HepG2 (cell line): ENCODE measurements at regions not wholly inside any gene's neighbourhood (a gene's known extent, or its start where the extent isn't known, plus 50 kb on each side); places are given as distances from the start of the nearest gene placed in this dataset.

Source experiments
- DMAP1 ChIP-seq: IDR thresholded peaks from 2 replicates; pipeline ENCODE4 v1.6.1; 2016
- MTF1 ChIP-seq: sonication (generic); formaldehyde crosslinking; IDR thresholded peaks from 2 replicates; pipeline ENCODE4 v1.5.0; 2020; ENCODE audit warnings: missing genetic modification reagents
- NR2F1 ChIP-seq, 2 experiments: fragments of 450-650 bp in 1 of 2; formaldehyde crosslinking in 1 of 2; IDR thresholded peaks; 2 replicates each; pipeline versions ENCODE4 v1.5.0 to v1.6.1; 2016 to 2020; ENCODE audit warnings: mild to moderate bottlenecking in 1 of 2, missing compliant biosample characterization in 1 of 2, missing genetic modification reagents in 1 of 2, moderate library complexity in 1 of 2
- TEAD3 ChIP-seq: optimal IDR thresholded peaks from 2 replicates; pipeline ENCODE3; 2016; ENCODE audit warnings: borderline replicate concordance
- TGIF2 ChIP-seq: IDR thresholded peaks from 2 replicates; pipeline ENCODE4 v1.6.1; 2016; ENCODE audit warnings: control low read depth, missing compliant biosample characterization
- ZNF24 ChIP-seq: fragments of 450-650 bp; IDR thresholded peaks from 2 replicates; pipeline ENCODE4 v1.6.1; 2017; ENCODE audit warnings: antibody characterized with exemption, mild to moderate bottlenecking
- ZNF331 ChIP-seq: sonication (generic); formaldehyde crosslinking; IDR thresholded peaks from 2 replicates; pipeline ENCODE4 v1.4.0; 2020; ENCODE audit warnings: missing genetic modification reagents
- ZNF414 ChIP-seq: sonication (generic); formaldehyde crosslinking; IDR thresholded peaks from 2 replicates; pipeline ENCODE4 v1.5.0; 2020; ENCODE audit warnings: missing genetic modification reagents
- ZNF609 ChIP-seq: sonication (generic); formaldehyde crosslinking; IDR thresholded peaks from 2 replicates; pipeline ENCODE4 v1.4.0; 2020; ENCODE audit warnings: mild to moderate bottlenecking, missing genetic modification reagents, borderline replicate concordance
- ZNF883 ChIP-seq: sonication (generic); formaldehyde crosslinking; IDR thresholded peaks from 2 replicates; pipeline ENCODE4 v1.5.1; 2020; ENCODE audit warnings: mild to moderate bottlenecking, missing genetic modification reagents; ENCODE audit errors: not compliant biosample characterization
- TF ChIP-seq, protein P1 (sequence below): sonication (generic); formaldehyde crosslinking; IDR thresholded peaks from 2 replicates; pipeline ENCODE4 v1.5.1; 2020; ENCODE audit warnings: mild to moderate bottlenecking, missing genetic modification reagents, moderate library complexity
- TF ChIP-seq, protein P2 (sequence below), 2 experiments: sonication (generic) in 1 of 2; formaldehyde crosslinking in 1 of 2; IDR thresholded peaks; 2 replicates each; pipeline versions ENCODE4 v1.4.0 to v1.6.1; 2018 to 2020; ENCODE audit warnings: missing genetic modification reagents in 2 of 2, borderline replicate concordance in 1 of 2, low read depth in 1 of 2, mild to moderate bottlenecking in 1 of 2, missing biosample characterization in 1 of 2
- TF ChIP-seq, protein P3 (sequence below): IDR thresholded peaks from 2 replicates; pipeline ENCODE4 v1.6.1; 2018; ENCODE audit warnings: missing genetic modification reagents
- TF ChIP-seq, protein P4 (sequence below): sonication (generic); formaldehyde crosslinking; IDR thresholded peaks from 2 replicates; pipeline ENCODE4 v1.4.0; 2020; ENCODE audit warnings: low read depth, missing genetic modification reagents

DNA sequence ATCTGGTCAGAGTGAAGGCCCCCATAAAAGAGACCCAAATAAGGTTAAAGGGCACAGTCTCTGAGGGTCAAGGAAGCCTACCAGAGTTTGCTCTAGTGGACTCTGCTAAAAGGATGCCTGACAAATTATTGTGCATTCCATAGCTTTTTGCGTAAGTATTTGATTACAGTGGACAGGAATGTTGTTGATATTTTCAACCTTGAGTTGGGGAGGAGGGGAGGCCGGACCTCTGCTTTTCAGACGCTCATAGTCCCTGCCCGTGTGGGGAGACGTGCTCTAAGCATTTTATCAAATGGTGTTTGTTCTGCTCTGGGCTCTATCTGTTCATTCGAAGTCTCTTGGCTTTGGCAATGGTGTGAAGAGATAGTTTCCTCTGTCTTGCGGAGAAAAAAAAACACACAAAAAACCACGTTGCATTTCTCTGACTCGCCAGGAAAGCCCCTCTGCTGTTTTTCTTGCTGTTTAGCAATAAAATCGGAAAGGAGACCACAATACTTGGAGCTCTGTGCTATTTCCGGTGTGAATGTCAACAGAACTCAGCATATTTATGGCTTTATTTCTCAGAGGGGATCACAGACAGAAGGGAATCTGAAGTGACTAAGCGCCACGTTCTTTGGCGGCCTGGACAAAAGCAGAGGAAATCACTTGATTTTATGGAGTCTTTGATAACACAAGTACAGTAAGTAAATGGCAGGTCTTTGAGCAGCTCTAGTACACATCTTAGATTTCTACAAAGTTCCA is 159.8 kb downstream of the ZFP64 start (continued):
- TF ChIP-seq ZNF609 (CRISPR knock-in tag), result peak; percentile 76; the same call in 1 of the 2 replicates
- peak; percentile 99 for TF ChIP-seq TEAD3
- TF ChIP-seq MTF1 (CRISPR knock-in tag), result no peak
- TF ChIP-seq ZNF331 (CRISPR knock-in tag), result peak; percentile 52
- TF ChIP-seq TGIF2 (CRISPR knock-in tag), result peak; percentile 44; the same call in 1 of the 2 replicates
- TF ChIP-seq ZNF414 (CRISPR knock-in tag), result peak; percentile 62; the same call in 1 of the 2 replicates
- peak; percentile 54 to 88; a peak in 3 of 4 replicates for TF ChIP-seq NR2F1 (CRISPR knock-in tag; IDR thresholded peaks at IDR 0.05)
- no peak for TF ChIP-seq ZNF883 (CRISPR knock-in tag)
- 0 out of 2 replicates have a peak, but pooled peaks have one; percentile 22 for TF ChIP-seq DMAP1
- TF ChIP-seq, protein P1, sequence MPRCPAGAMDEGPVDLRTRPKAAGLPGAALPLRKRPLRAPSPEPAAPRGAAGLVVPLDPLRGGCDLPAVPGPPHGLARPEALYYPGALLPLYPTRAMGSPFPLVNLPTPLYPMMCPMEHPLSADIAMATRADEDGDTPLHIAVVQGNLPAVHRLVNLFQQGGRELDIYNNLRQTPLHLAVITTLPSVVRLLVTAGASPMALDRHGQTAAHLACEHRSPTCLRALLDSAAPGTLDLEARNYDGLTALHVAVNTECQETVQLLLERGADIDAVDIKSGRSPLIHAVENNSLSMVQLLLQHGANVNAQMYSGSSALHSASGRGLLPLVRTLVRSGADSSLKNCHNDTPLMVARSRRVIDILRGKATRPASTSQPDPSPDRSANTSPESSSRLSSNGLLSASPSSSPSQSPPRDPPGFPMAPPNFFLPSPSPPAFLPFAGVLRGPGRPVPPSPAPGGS (CRISPR knock-in tag), result no peak
- TF ChIP-seq, protein P2, sequence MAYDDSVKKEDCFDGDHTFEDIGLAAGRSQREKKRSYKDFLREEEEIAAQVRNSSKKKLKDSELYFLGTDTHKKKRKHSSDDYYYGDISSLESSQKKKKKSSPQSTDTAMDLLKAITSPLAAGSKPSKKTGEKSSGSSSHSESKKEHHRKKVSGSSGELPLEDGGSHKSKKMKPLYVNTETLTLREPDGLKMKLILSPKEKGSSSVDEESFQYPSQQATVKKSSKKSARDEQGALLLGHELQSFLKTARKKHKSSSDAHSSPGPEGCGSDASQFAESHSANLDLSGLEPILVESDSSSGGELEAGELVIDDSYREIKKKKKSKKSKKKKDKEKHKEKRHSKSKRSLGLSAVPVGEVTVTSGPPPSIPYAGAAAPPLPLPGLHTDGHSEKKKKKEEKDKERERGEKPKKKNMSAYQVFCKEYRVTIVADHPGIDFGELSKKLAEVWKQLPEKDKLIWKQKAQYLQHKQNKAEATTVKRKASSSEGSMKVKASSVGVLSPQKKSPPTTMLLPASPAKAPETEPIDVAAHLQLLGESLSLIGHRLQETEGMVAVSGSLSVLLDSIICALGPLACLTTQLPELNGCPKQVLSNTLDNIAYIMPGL (CRISPR knock-in tag; IDR thresholded peaks at IDR 0.05; ENCODE audit: borderline replicate concordance in 1 of 2, low read depth in 1 of 2), result peak in 1 of 2 experiments; percentile 28; a peak in 1 of 4 replicates
- TF ChIP-seq ZNF24, result peak; percentile 30; the same call in 1 of the 2 replicates
- TF ChIP-seq, protein P3, sequence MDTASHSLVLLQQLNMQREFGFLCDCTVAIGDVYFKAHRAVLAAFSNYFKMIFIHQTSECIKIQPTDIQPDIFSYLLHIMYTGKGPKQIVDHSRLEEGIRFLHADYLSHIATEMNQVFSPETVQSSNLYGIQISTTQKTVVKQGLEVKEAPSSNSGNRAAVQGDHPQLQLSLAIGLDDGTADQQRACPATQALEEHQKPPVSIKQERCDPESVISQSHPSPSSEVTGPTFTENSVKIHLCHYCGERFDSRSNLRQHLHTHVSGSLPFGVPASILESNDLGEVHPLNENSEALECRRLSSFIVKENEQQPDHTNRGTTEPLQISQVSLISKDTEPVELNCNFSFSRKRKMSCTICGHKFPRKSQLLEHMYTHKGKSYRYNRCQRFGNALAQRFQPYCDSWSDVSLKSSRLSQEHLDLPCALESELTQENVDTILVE (CRISPR knock-in tag), result 0 out of 2 replicates have a peak, but pooled peaks have one; percentile 18
- TF ChIP-seq, protein P4, sequence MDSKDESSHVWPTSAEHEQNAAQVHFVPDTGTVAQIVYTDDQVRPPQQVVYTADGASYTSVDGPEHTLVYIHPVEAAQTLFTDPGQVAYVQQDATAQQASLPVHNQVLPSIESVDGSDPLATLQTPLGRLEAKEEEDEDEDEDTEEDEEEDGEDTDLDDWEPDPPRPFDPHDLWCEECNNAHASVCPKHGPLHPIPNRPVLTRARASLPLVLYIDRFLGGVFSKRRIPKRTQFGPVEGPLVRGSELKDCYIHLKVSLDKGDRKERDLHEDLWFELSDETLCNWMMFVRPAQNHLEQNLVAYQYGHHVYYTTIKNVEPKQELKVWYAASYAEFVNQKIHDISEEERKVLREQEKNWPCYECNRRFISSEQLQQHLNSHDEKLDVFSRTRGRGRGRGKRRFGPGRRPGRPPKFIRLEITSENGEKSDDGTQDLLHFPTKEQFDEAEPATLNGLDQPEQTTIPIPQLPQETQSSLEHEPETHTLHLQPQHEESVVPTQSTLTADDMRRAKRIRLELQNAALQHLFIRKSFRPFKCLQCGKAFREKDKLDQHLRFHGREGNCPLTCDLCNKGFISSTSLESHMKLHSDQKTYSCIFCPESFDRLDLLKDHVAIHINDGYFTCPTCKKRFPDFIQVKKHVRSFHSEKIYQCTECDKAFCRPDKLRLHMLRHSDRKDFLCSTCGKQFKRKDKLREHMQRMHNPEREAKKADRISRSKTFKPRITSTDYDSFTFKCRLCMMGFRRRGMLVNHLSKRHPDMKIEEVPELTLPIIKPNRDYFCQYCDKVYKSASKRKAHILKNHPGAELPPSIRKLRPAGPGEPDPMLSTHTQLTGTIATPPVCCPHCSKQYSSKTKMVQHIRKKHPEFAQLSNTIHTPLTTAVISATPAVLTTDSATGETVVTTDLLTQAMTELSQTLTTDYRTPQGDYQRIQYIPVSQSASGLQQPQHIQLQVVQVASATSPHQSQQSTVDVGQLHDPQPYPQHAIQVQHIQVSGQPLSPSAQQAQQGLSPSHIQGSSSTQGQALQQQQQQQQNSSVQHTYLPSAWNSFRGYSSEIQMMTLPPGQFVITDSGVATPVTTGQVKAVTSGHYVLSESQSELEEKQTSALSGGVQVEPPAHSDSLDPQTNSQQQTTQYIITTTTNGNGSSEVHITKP (CRISPR knock-in tag), result peak; percentile 26; the same call in 1 of the 2 replicates
